H54 (cell line): ENCODE measurements at regions not wholly inside any gene's neighbourhood (a gene's known extent, or its start where the extent isn't known, plus 50 kb on each side); places are given as distances from the start of the nearest gene placed in this dataset.

Source experiments
- DNase-seq: peaks from one replicate; pipeline ENCODE4 v3.0.0; 2011; ENCODE audit warnings: low spot score, mixed read lengths; ENCODE audit not compliant: insufficient read length
- FAIRE-seq: peaks from 3 replicates; lab custom pipeline; 2011; peaks lifted over from hg19 to GRCh38; lab: Jason Lieb, UNC
- POLR2A ChIP-seq: IDR thresholded peaks from 2 replicates; pipeline ENCODE4 v1.6.1; 2011; ENCODE audit warnings: low read depth, mild to moderate bottlenecking, low read length

- TF ChIP-seq POLR2A, result no peak
- FAIRE-seq (no peak), DNase-seq (no peak)
Measured at GRCh38 chr5:82804155-82804690, 273.0 kb downstream of the TMEM167A start.

GRCh38 chr5:82802954-82803353 lies 274.2 kb downstream of the TMEM167A start:
- FAIRE-seq (no peak), DNase-seq (no peak)
- TF ChIP-seq POLR2A, result no peak

- DNase-seq (no peak), FAIRE-seq (no peak)
- TF ChIP-seq POLR2A, result no peak
Measured at GRCh38 chr5:82800826-82801225, 276.4 kb downstream of the TMEM167A start.

- no peak for TF ChIP-seq POLR2A
- DNase-seq (no peak), FAIRE-seq (no peak)
Measured at GRCh38 chr5:82799361-82800077, 277.7 kb downstream of the TMEM167A start.

GRCh38 chr5:82798676-82799075 lies 278.5 kb downstream of the TMEM167A start:
- FAIRE-seq (no peak), DNase-seq (no peak)
- no peak for TF ChIP-seq POLR2A

GRCh38 chr5:82796643-82797416 lies 280.4 kb downstream of the TMEM167A start:
- FAIRE-seq, result no peak
- no peak for TF ChIP-seq POLR2A
- no peak for DNase-seq

GRCh38 chr5:82794876-82795275 lies 282.3 kb downstream of the TMEM167A start:
- TF ChIP-seq POLR2A, result no peak
- DNase-seq (no peak), FAIRE-seq (no peak)

GRCh38 chr5:82793808-82794419 lies 283.3 kb downstream of the TMEM167A start:
- TF ChIP-seq POLR2A, result no peak
- DNase-seq, result peak; percentile 4
- FAIRE-seq, result no peak

- FAIRE-seq (no peak), DNase-seq (no peak)
- no peak for TF ChIP-seq POLR2A
Measured at GRCh38 chr5:82792096-82792495, 285.1 kb downstream of the TMEM167A start.

- FAIRE-seq (no peak), DNase-seq (no peak)
- TF ChIP-seq POLR2A, result no peak
Measured at GRCh38 chr5:82789095-82789494, 288.1 kb downstream of the TMEM167A start.

GRCh38 chr5:82786748-82787147 lies 290.4 kb downstream of the TMEM167A start:
- no peak for FAIRE-seq
- no peak for DNase-seq
- no peak for TF ChIP-seq POLR2A

GRCh38 chr5:82785882-82786509 lies 291.2 kb downstream of the TMEM167A start:
- no peak for FAIRE-seq
- TF ChIP-seq POLR2A, result no peak
- no peak for DNase-seq

- TF ChIP-seq POLR2A, result no peak
- FAIRE-seq (no peak), DNase-seq (no peak)
Measured at GRCh38 chr5:82785456-82785855, 291.7 kb downstream of the TMEM167A start.
